Neural cell (in vitro differentiated cells): ENCODE measurements at regions not wholly inside any gene's neighbourhood (a gene's known extent, or its start where the extent isn't known, plus 50 kb on each side); places are given as distances from the start of the nearest gene placed in this dataset.
"Not testable (repeated sequence)": the region's sequence is repeated elsewhere in the genome, so short reads cannot be mapped to it uniquely, and the experiment has no call there.

ENCODE experiments used
- H2AFZ ChIP-seq: fragments of 200-600, 300-800 bp; sonication (generic), shearing (Covaris generic); 2 replicates; pipeline ENCODE4 v1.6.0; 2014; ENCODE audit warnings: low read depth, mild to moderate bottlenecking, antibody characterized with exemption, low read length, moderate library complexity
- H3F3A ChIP-seq: fragments of 200-600 bp; shearing (Covaris generic); 2 replicates; pipeline ENCODE4 v1.6.1; 2016; ENCODE audit warnings: mild to moderate bottlenecking, moderate library complexity, mixed read lengths, antibody characterized with exemption, low read length; ENCODE audit not compliant: insufficient read depth, poor library complexity, severe bottlenecking
- H3K27ac ChIP-seq: fragments of 200-600, 300-800 bp; sonication (generic), shearing (Covaris generic); 2 replicates; pipeline ENCODE4 v1.5.1; 2014; ENCODE audit warnings: mild to moderate bottlenecking, low read length, moderate library complexity
- H3K27me3 ChIP-seq: fragments of 300-800, 200-600 bp; sonication (generic), shearing (Covaris generic); 2 replicates; pipeline ENCODE4 v1.6.0; 2014; ENCODE audit warnings: mild to moderate bottlenecking, low read depth, low read length, moderate library complexity; ENCODE audit not compliant: insufficient read depth
- H3K36me3 ChIP-seq: fragments of 300-800, 200-600 bp; sonication (generic), shearing (Covaris generic); 2 replicates; pipeline ENCODE4 v1.5.1; 2014; ENCODE audit warnings: mild to moderate bottlenecking, antibody characterized with exemption, low read length, moderate library complexity; ENCODE audit not compliant: insufficient read depth
- H3K4me2 ChIP-seq: fragments of 300-800, 200-600 bp; sonication (generic), shearing (Covaris generic); 2 replicates; pipeline ENCODE4 v1.6.0; 2014; ENCODE audit warnings: mild to moderate bottlenecking, low read length
- H3K4me3 ChIP-seq: fragments of 300-800, 200-600 bp; sonication (generic), shearing (Covaris generic); 2 replicates; pipeline ENCODE4 v1.5.1; 2014; ENCODE audit warnings: mild to moderate bottlenecking, low read length, moderate library complexity
- H3K79me2 ChIP-seq: fragments of 200-600 bp; shearing (Covaris generic); replicated peaks from 2 replicates; pipeline ENCODE4 v1.6.0; 2014; ENCODE audit warnings: mild to moderate bottlenecking, low read length, moderate library complexity; ENCODE audit not compliant: insufficient read depth
- H3K9ac ChIP-seq: fragments of 300-800, 200-600 bp; sonication (generic), shearing (Covaris generic); 2 replicates; pipeline ENCODE4 v1.6.1; 2016; ENCODE audit warnings: mild to moderate bottlenecking, low read length, mixed read lengths
- H3K9me2 ChIP-seq: fragments of 200-600 bp; shearing (Covaris generic); 2 replicates; pipeline ENCODE4 v1.6.1; 2016; ENCODE audit warnings: mild to moderate bottlenecking, low read length, mixed read lengths; ENCODE audit not compliant: insufficient read depth
- H3K9me3 ChIP-seq: fragments of 200-600, 300-800 bp; sonication (generic), shearing (Covaris generic); 2 replicates; pipeline ENCODE4 v1.6.1; 2016; ENCODE audit warnings: mild to moderate bottlenecking, mixed run types, low read length, moderate library complexity, mixed read lengths
- H4K20me1 ChIP-seq: fragments of 200-600 bp; shearing (Covaris generic); 2 replicates; pipeline ENCODE4 v1.6.1; 2016; ENCODE audit warnings: mild to moderate bottlenecking, mixed run types; ENCODE audit not compliant: insufficient read depth
- CTCF ChIP-seq: fragments of 450-650 bp; IDR thresholded peaks from 2 replicates; pipeline ENCODE4 v1.5.1; 2014; ENCODE audit warnings: antibody characterized with exemption, mild to moderate bottlenecking, moderate library complexity; ENCODE audit not compliant: poor library complexity, severe bottlenecking
- EP300 ChIP-seq: fragments of 450-650 bp; conservative IDR thresholded peaks from 2 replicates; pipeline ENCODE4 v1.6.1; 2014; ENCODE audit warnings: antibody characterized with exemption, mild to moderate bottlenecking, moderate library complexity; ENCODE audit not compliant: poor library complexity, severe bottlenecking
- EZH2 ChIP-seq: fragments of 200-600, 300-800 bp; shearing (Covaris generic), sonication (generic); IDR thresholded peaks from 2 replicates; pipeline ENCODE4 v1.6.1; 2014; ENCODE audit warnings: antibody characterized with exemption, low read length, borderline replicate concordance, mild to moderate bottlenecking; ENCODE audit not compliant: insufficient read depth, poor library complexity, severe bottlenecking
- MXI1 ChIP-seq: fragments of 450-650 bp; conservative IDR thresholded peaks from 2 replicates; pipeline ENCODE4 v1.6.1; 2014; ENCODE audit warnings: antibody characterized with exemption, mild to moderate bottlenecking; ENCODE audit not compliant: poor library complexity, severe bottlenecking
- POLR2AphosphoS5 ChIP-seq: IDR thresholded peaks from 2 replicates; pipeline ENCODE4 v1.6.1; 2012
- RAD21 ChIP-seq: fragments of 450-650 bp; conservative IDR thresholded peaks from 2 replicates; pipeline ENCODE4 v1.6.1; 2014; ENCODE audit warnings: antibody characterized with exemption, mild to moderate bottlenecking, moderate library complexity
- SMC3 ChIP-seq: fragments of 450-650 bp; conservative IDR thresholded peaks from 2 replicates; pipeline ENCODE4 v1.6.1; 2014; ENCODE audit warnings: antibody characterized with exemption, mild to moderate bottlenecking, moderate library complexity; ENCODE audit not compliant: poor library complexity
- TAF1 ChIP-seq: IDR thresholded peaks from 2 replicates; pipeline ENCODE4 v1.6.1; 2012; ENCODE audit warnings: low read depth
- TF ChIP-seq, protein P1 (sequence below): IDR thresholded peaks from 2 replicates; pipeline ENCODE4 v1.6.1; 2012; ENCODE audit warnings: borderline replicate concordance

GRCh38 chr5:106985174-106985573 lies 685.6 kb downstream of the EFNA5 start:
- Histone ChIP-seq H3K9me2 (no peaks in the 10 kb centered on the region), H3F3A (no peaks in the 10 kb centered on the region), H3K9me3 (no peaks in the 10 kb centered on the region), H3K4me2 (no peak overlapping the region), H4K20me1 (no peaks in the 10 kb centered on the region), H2AFZ (no peak overlapping the region), H3K36me3 (no peaks in the 10 kb centered on the region), H3K4me3 (no peak overlapping the region), H3K27me3 (no peaks in the 10 kb centered on the region), H3K79me2 (no peaks in the 10 kb centered on the region), H3K27ac (no peak overlapping the region), H3K9ac (no peak overlapping the region)
- TF ChIP-seq RAD21 (no peak), CTCF (no peak), MXI1 (no peak), TAF1 (no peak), SMC3 (no peak), EZH2 (no peak), EP300 (no peak), POLR2AphosphoS5 (no peak)
- TF ChIP-seq, protein P1, sequence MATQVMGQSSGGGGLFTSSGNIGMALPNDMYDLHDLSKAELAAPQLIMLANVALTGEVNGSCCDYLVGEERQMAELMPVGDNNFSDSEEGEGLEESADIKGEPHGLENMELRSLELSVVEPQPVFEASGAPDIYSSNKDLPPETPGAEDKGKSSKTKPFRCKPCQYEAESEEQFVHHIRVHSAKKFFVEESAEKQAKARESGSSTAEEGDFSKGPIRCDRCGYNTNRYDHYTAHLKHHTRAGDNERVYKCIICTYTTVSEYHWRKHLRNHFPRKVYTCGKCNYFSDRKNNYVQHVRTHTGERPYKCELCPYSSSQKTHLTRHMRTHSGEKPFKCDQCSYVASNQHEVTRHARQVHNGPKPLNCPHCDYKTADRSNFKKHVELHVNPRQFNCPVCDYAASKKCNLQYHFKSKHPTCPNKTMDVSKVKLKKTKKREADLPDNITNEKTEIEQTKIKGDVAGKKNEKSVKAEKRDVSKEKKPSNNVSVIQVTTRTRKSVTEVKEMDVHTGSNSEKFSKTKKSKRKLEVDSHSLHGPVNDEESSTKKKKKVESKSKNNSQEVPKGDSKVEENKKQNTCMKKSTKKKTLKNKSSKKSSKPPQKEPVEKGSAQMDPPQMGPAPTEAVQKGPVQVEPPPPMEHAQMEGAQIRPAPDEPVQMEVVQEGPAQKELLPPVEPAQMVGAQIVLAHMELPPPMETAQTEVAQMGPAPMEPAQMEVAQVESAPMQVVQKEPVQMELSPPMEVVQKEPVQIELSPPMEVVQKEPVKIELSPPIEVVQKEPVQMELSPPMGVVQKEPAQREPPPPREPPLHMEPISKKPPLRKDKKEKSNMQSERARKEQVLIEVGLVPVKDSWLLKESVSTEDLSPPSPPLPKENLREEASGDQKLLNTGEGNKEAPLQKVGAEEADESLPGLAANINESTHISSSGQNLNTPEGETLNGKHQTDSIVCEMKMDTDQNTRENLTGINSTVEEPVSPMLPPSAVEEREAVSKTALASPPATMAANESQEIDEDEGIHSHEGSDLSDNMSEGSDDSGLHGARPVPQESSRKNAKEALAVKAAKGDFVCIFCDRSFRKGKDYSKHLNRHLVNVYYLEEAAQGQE = no peak

GRCh38 chr5:106979178-106979577 lies 691.6 kb downstream of the EFNA5 start:
- not testable (repeated sequence) for H3K9me2 ChIP-seq, H3K4me3 ChIP-seq, H3K9ac ChIP-seq, H4K20me1 ChIP-seq, H3K4me2 ChIP-seq, H3K27me3 ChIP-seq, H3K79me2 ChIP-seq, H3F3A ChIP-seq, H3K27ac ChIP-seq, H3K9me3 ChIP-seq, H2AFZ ChIP-seq, H3K36me3 ChIP-seq

- not testable (repeated sequence) for H3K27me3 ChIP-seq, H2AFZ ChIP-seq, H3K36me3 ChIP-seq, H4K20me1 ChIP-seq, H3K9me2 ChIP-seq, H3F3A ChIP-seq, H3K9me3 ChIP-seq, H3K4me3 ChIP-seq, H3K9ac ChIP-seq, H3K27ac ChIP-seq, H3K4me2 ChIP-seq, H3K79me2 ChIP-seq
Observed at GRCh38 chr5:106978582-106979165, 692.1 kb downstream of the EFNA5 start.
